ENCODE measurements at regions not wholly inside any gene's neighbourhood (a gene's known extent, or its start where the extent isn't known, plus 50 kb on each side); places are given as distances from the start of the nearest gene placed in this dataset.
"Not testable (repeated sequence)": the region's sequence is repeated elsewhere in the genome, so short reads cannot be mapped to it uniquely, and the experiment has no call there.

GRCh38 chr1:95297906-95298305 lies 63.9 kb downstream of the RWDD3 start:
- H3K9me3 Mint-ChIP-seq, H3K36me3 Mint-ChIP-seq, DNase-seq, H3K27me3 Mint-ChIP-seq, H3K27ac Mint-ChIP-seq, H3K4me1 Mint-ChIP-seq, H3K4me3 Mint-ChIP-seq: not testable (repeated sequence)

GRCh38 chr1:95301091-95301490 lies 67.1 kb downstream of the RWDD3 start:
- Mint-ChIP-seq H3K4me1 (no peaks in the 10 kb centered on the region), H3K9me3 (peaks cover 2% of the 10 kb centered on the region), H3K27ac (no peak overlapping the region), H3K4me3 (no peak overlapping the region), H3K36me3 (no peaks in the 10 kb centered on the region), H3K27me3 (no peaks in the 10 kb centered on the region)
- DNase-seq = no peak

- DNase-seq = no peak
- Mint-ChIP-seq H3K27me3 (no peaks in the 10 kb centered on the region), H3K27ac (no peak overlapping the region), H3K4me3 (no peak overlapping the region), H3K36me3 (no peaks in the 10 kb centered on the region), H3K4me1 (no peaks in the 10 kb centered on the region), H3K9me3 (peaks cover 2% of the 10 kb centered on the region)
Observed at GRCh38 chr1:95301614-95302013, 67.6 kb downstream of the RWDD3 start.

- H3K27me3 Mint-ChIP-seq = peaks cover 20% of the 10 kb centered on the region
- peaks cover 1% of the 10 kb centered on the region for H3K9me3 Mint-ChIP-seq
- H3K4me1 Mint-ChIP-seq = no peaks in the 10 kb centered on the region
- no peaks in the 10 kb centered on the region for H3K36me3 Mint-ChIP-seq
- no peak overlapping the region for H3K4me3 Mint-ChIP-seq
- DNase-seq = no peak
- no peak overlapping the region for H3K27ac Mint-ChIP-seq
Observed at GRCh38 chr1:95304803-95305202, 70.8 kb downstream of the RWDD3 start.

GRCh38 chr1:95308276-95309030 lies 74.4 kb downstream of the RWDD3 start:
- H3K4me3 Mint-ChIP-seq = no peak overlapping the region
- no peak overlapping the region for H3K27ac Mint-ChIP-seq
- no peaks in the 10 kb centered on the region for H3K36me3 Mint-ChIP-seq
- H3K4me1 Mint-ChIP-seq = no peaks in the 10 kb centered on the region
- H3K27me3 Mint-ChIP-seq = peaks cover 31% of the 10 kb centered on the region
- DNase-seq = no peak
- H3K9me3 Mint-ChIP-seq = no peaks in the 10 kb centered on the region

- no peak overlapping the region for H3K27ac Mint-ChIP-seq
- no peak overlapping the region for H3K4me3 Mint-ChIP-seq
- H3K36me3 Mint-ChIP-seq = no peaks in the 10 kb centered on the region
- H3K4me1 Mint-ChIP-seq = no peaks in the 10 kb centered on the region
- no peaks in the 10 kb centered on the region for H3K9me3 Mint-ChIP-seq
- DNase-seq = no peak
- H3K27me3 Mint-ChIP-seq = peaks cover 31% of the 10 kb centered on the region
Observed at GRCh38 chr1:95309031-95309471, 75.0 kb downstream of the RWDD3 start.

GRCh38 chr1:95311014-95311413 lies 77.0 kb downstream of the RWDD3 start:
- no peak for DNase-seq
- Mint-ChIP-seq H3K27me3 (peaks cover 36% of the 10 kb centered on the region), H3K27ac (no peak overlapping the region), H3K36me3 (no peaks in the 10 kb centered on the region), H3K9me3 (no peaks in the 10 kb centered on the region), H3K4me3 (no peak overlapping the region), H3K4me1 (no peaks in the 10 kb centered on the region)

GRCh38 chr1:95311762-95312161 lies 77.8 kb downstream of the RWDD3 start:
- H3K36me3 Mint-ChIP-seq = no peaks in the 10 kb centered on the region
- H3K9me3 Mint-ChIP-seq = no peaks in the 10 kb centered on the region
- H3K4me1 Mint-ChIP-seq = no peaks in the 10 kb centered on the region
- H3K27me3 Mint-ChIP-seq = peaks cover 36% of the 10 kb centered on the region
- no peak for DNase-seq
- no peak overlapping the region for H3K4me3 Mint-ChIP-seq
- no peak overlapping the region for H3K27ac Mint-ChIP-seq

GRCh38 chr1:95312181-95312580 lies 78.2 kb downstream of the RWDD3 start:
- Mint-ChIP-seq H3K4me3 (no peak overlapping the region), H3K27me3 (peaks cover 32% of the 10 kb centered on the region), H3K9me3 (no peaks in the 10 kb centered on the region), H3K4me1 (no peaks in the 10 kb centered on the region), H3K27ac (no peak overlapping the region), H3K36me3 (no peaks in the 10 kb centered on the region)
- DNase-seq = no peak

GRCh38 chr1:95313527-95313926 lies 79.5 kb downstream of the RWDD3 start:
- no peaks in the 10 kb centered on the region for H3K36me3 Mint-ChIP-seq
- H3K27ac Mint-ChIP-seq = no peak overlapping the region
- no peaks in the 10 kb centered on the region for H3K4me1 Mint-ChIP-seq
- no peak overlapping the region for H3K4me3 Mint-ChIP-seq
- H3K9me3 Mint-ChIP-seq = no peaks in the 10 kb centered on the region
- peaks cover 21% of the 10 kb centered on the region for H3K27me3 Mint-ChIP-seq
- no peak for DNase-seq

GRCh38 chr1:95321531-95321930 lies 87.5 kb downstream of the RWDD3 start:
- Mint-ChIP-seq H3K9me3 (no peaks in the 10 kb centered on the region), H3K27me3 (peaks cover 10% of the 10 kb centered on the region)

GRCh38 chr1:95323123-95323522 lies 89.1 kb downstream of the RWDD3 start:
- Mint-ChIP-seq H3K4me3 (no peak overlapping the region), H3K27ac (no peak overlapping the region), H3K27me3 (peaks cover 10% of the 10 kb centered on the region), H3K4me1 (no peaks in the 10 kb centered on the region), H3K9me3 (no peaks in the 10 kb centered on the region), H3K36me3 (no peaks in the 10 kb centered on the region)
- no peak for DNase-seq

More at GRCh38 chr1:95321531-95321930, 87.5 kb downstream of the RWDD3 start:
- DNase-seq = no peak
- Mint-ChIP-seq H3K36me3 (no peaks in the 10 kb centered on the region), H3K4me3 (no peak overlapping the region), H3K4me1 (no peaks in the 10 kb centered on the region), H3K27ac (no peak overlapping the region)

- no peak for DNase-seq
- no peaks in the 10 kb centered on the region for H3K4me1 Mint-ChIP-seq
- no peaks in the 10 kb centered on the region for H3K36me3 Mint-ChIP-seq
- H3K9me3 Mint-ChIP-seq = no peaks in the 10 kb centered on the region
- peaks cover 10% of the 10 kb centered on the region for H3K27me3 Mint-ChIP-seq
- H3K27ac Mint-ChIP-seq = no peak overlapping the region
- no peak overlapping the region for H3K4me3 Mint-ChIP-seq
Observed at GRCh38 chr1:95325349-95325748, 91.3 kb downstream of the RWDD3 start.

- Mint-ChIP-seq H3K4me1 (no peaks in the 10 kb centered on the region), H3K27me3 (peaks cover 10% of the 10 kb centered on the region), H3K27ac (no peak overlapping the region), H3K36me3 (no peaks in the 10 kb centered on the region), H3K9me3 (no peaks in the 10 kb centered on the region), H3K4me3 (no peak overlapping the region)
- DNase-seq = no peak
Observed at GRCh38 chr1:95326023-95326422, 92.0 kb downstream of the RWDD3 start.

- no peaks in the 10 kb centered on the region for H3K27me3 Mint-ChIP-seq
- H3K4me1 Mint-ChIP-seq = no peaks in the 10 kb centered on the region
- H3K4me3 Mint-ChIP-seq = no peak overlapping the region
Observed at GRCh38 chr1:95332754-95333153, 98.7 kb downstream of the RWDD3 start.

GRCh38 chr1:95339377-95339776 lies 105.4 kb downstream of the RWDD3 start:
- H3K27ac Mint-ChIP-seq = no peak overlapping the region
- H3K9me3 Mint-ChIP-seq = no peaks in the 10 kb centered on the region
- peaks cover 10% of the 10 kb centered on the region for H3K27me3 Mint-ChIP-seq
- DNase-seq = no peak
- no peak overlapping the region for H3K4me3 Mint-ChIP-seq
- H3K36me3 Mint-ChIP-seq = no peaks in the 10 kb centered on the region
- H3K4me1 Mint-ChIP-seq = no peaks in the 10 kb centered on the region

More at GRCh38 chr1:95332754-95333153, 98.7 kb downstream of the RWDD3 start:
- no peak overlapping the region for H3K27ac Mint-ChIP-seq
- H3K36me3 Mint-ChIP-seq = no peaks in the 10 kb centered on the region
- no peak for DNase-seq
- no peaks in the 10 kb centered on the region for H3K9me3 Mint-ChIP-seq
